Activated naive CD8-positive, alpha-beta T cell treated with anti-CD3 and anti-CD28 coated beads, Interleukin-2, amount 10 ng/mL, durations not matched to agents 7 days and 5 days (primary cell): ENCODE measurements at regions not wholly inside any gene's neighbourhood (a gene's known extent, or its start where the extent isn't known, plus 50 kb on each side); places are given as distances from the start of the nearest gene placed in this dataset.
"Not testable (repeated sequence)": the region's sequence is repeated elsewhere in the genome, so short reads cannot be mapped to it uniquely, and the experiment has no call there.

Source experiments
- ATAC-seq: fragments of 150-1000 bp; cut with Tn5 transposase; one replicate; pipeline ENCODE4 v1.10.0; 2021; ENCODE audit warnings: low read depth, moderate library complexity
- POLR2A ChIA-PET: fragments of 350-600 bp; sonication (Branson Sonifier 250); formaldehyde crosslinking; loops from one replicate; lab custom pipeline; 2021; ENCODE audit warnings: antibody characterized with exemption; lab: Charles Lee
- DNase-seq: peaks from one replicate; pipeline ENCODE4 v3.0.0; 2021
- H3K27ac Mint-ChIP-seq: one replicate; pipeline ENCODE4 v1.8.0; 2022; ENCODE audit warnings: mild to moderate bottlenecking, mixed read lengths
- H3K27me3 Mint-ChIP-seq: one replicate; pipeline ENCODE4 v1.8.0; 2022; ENCODE audit warnings: mild to moderate bottlenecking, moderate library complexity, mixed read lengths
- H3K36me3 Mint-ChIP-seq: one replicate; pipeline ENCODE4 v1.8.0; 2021; ENCODE audit warnings: mild to moderate bottlenecking, mixed read lengths
- H3K4me1 Mint-ChIP-seq: one replicate; pipeline ENCODE4 v1.8.0; 2021; ENCODE audit warnings: mixed read lengths
- H3K4me3 Mint-ChIP-seq: one replicate; pipeline ENCODE4 v1.8.0; 2022; ENCODE audit warnings: mild to moderate bottlenecking, moderate library complexity, mixed read lengths
- H3K9me3 Mint-ChIP-seq: one replicate; pipeline ENCODE4 v1.8.0; 2021; ENCODE audit warnings: mixed read lengths

DNA sequence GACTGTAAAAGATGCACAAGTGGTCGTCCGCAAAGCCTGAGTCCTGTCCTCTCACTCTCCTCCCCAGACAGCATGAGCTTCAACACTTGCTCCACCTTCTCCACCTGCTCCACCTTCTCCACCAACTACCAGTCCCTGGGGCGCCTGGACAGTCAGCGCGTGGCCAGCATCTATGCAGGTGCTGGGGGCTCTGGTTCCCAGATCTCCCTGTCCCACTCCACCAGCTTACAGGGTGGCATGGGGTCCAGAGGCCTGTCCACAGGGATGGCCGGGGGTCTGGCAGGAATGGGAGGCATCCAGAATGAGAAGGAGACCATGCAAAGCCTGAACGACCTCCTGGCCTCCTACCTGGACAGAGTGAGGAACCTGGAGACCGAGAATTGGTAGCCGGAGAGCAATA is 162.2 kb upstream of the NT5E start:
- Mint-ChIP-seq H3K27ac (no peak overlapping the region), H3K4me1 (no peaks in the 10 kb centered on the region), H3K36me3 (no peaks in the 10 kb centered on the region), H3K4me3 (no peak overlapping the region), H3K9me3 (peaks cover 4% of the 10 kb centered on the region), H3K27me3 (peaks cover 6% of the 10 kb centered on the region)
- no peak for ATAC-seq
- POLR2A ChIA-PET, result no interaction called here
- no peak for DNase-seq

DNA sequence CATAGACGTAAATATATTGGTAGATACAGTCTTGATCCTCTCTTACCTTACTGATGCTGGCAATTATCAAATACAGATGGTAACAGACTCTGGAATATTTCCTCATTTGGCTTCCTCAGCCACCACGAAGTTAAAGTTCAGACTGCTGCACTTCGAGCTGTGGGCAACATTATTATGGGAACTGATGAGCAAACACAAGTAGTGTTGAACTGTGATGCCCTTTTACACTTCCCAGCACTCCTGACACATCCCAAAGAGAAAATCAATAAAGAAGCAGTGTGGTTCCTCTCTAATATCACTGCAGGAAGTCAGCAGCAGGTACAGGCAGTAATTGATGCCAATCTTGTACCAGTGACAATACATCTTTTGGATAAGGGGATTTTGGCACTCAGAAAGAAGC is 162.7 kb upstream of the NT5E start:
- Mint-ChIP-seq H3K36me3 (no peaks in the 10 kb centered on the region), H3K9me3 (peaks cover 4% of the 10 kb centered on the region)

DNA sequence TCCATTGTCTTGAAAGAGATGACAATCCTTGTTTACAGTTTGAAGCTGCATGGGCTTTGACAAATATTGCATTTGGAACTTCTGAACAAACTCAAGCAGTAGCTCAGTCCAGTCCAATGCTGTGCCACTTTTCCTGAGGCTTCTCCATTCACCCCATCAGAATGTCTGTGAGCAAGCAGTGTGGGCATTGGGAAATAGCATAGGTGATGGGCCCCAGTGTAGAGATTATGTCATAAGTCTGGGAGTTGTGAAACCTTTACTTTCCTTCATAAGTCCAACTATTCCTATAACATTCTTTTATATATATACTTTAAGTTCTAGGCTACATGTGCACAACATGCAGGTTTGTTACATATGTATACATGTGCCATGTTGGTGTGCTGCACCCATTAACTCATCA is 163.4 kb upstream of the NT5E start:
- POLR2A ChIA-PET, H3K36me3 Mint-ChIP-seq, H3K4me1 Mint-ChIP-seq, ATAC-seq, H3K27ac Mint-ChIP-seq, H3K9me3 Mint-ChIP-seq, H3K27me3 Mint-ChIP-seq, DNase-seq, H3K4me3 Mint-ChIP-seq: not testable (repeated sequence)

More for the DNA sequence above, 162.7 kb upstream of the NT5E start:
- ATAC-seq (no peak), DNase-seq (no peak)
- Mint-ChIP-seq H3K4me1 (no peaks in the 10 kb centered on the region), H3K4me3 (no peak overlapping the region), H3K27ac (no peak overlapping the region), H3K27me3 (peaks cover 6% of the 10 kb centered on the region)
- POLR2A ChIA-PET, result no interaction called here

DNA sequence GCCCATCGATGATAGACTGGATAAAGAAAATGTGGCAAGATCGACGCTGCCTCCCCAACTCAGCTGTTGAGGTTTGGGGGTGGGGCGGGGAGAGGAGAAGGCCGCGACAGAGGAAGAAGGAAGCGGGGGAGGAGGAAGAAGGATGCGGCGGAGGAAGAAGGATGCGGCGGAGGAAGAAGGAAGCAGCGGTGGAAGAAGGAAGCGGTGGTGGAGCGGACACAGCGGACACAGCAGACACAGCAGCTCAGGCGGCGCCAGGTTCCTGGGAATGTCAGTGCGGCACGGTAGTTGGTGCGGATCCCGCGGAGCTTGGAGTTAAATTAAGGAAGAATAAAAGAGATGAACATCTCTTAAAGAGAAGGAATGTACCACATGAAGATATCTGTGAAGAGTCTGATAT is 163.9 kb upstream of the NT5E start:
- Mint-ChIP-seq H3K27me3 (peaks cover 6% of the 10 kb centered on the region), H3K27ac (no peak overlapping the region), H3K9me3 (peaks cover 4% of the 10 kb centered on the region), H3K4me3 (no peak overlapping the region), H3K4me1 (no peaks in the 10 kb centered on the region), H3K36me3 (no peaks in the 10 kb centered on the region)
- ATAC-seq (no peak), DNase-seq (no peak)
- POLR2A ChIA-PET, result no interaction called here

DNA sequence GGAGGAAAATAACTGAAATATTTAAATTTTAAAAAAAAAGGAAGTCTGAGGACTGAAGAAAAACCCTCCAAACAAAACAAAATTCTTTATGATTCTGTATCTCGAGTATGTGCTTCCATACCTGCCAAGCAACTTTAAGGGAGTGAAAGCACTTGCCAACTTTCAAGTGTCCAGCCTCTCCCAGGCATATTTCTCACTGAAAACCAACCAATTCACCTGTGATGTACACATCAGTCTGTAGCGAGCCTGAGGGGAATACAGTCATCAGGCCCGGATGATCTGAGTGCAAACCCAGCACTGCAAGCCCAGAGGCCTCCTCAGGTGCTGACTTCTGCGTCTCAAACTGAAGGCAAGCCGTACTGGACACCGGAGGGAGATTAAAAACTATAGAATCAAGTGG is 164.8 kb upstream of the NT5E start:
- H3K4me1 Mint-ChIP-seq, result no peaks in the 10 kb centered on the region
- H3K36me3 Mint-ChIP-seq, result no peaks in the 10 kb centered on the region
- no peak overlapping the region for H3K27ac Mint-ChIP-seq
- peaks cover 3% of the 10 kb centered on the region for H3K9me3 Mint-ChIP-seq
- H3K4me3 Mint-ChIP-seq, result no peak overlapping the region
- peaks cover 6% of the 10 kb centered on the region for H3K27me3 Mint-ChIP-seq
- DNase-seq, result no peak
- no peak for ATAC-seq
- POLR2A ChIA-PET, result no interaction called here

DNA sequence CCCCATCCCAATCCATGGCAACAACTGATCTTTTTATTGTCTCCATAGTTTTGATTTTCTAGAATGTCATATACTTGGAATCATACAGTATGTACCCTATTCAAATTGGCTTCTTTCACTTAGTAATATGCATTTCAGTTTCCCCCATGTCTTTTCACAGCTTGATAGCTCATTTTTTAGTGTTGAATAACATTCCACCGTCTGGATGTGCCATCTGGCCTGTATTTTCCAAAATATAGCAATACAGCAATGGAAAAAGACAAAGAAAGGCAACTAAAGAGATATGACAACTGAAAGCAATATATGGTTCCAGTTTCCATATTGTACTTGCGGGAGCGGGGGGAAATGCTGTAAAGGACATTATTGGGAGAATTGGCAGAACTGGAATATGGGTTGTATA is 166.4 kb upstream of the NT5E start:
- H3K27ac Mint-ChIP-seq, result no peak overlapping the region
- ATAC-seq (no peak), DNase-seq (no peak)
- H3K4me1 Mint-ChIP-seq, result no peaks in the 10 kb centered on the region
- H3K27me3 Mint-ChIP-seq, result peaks cover 6% of the 10 kb centered on the region
- no peak overlapping the region for H3K4me3 Mint-ChIP-seq
- peaks cover 2% of the 10 kb centered on the region for H3K9me3 Mint-ChIP-seq
- H3K36me3 Mint-ChIP-seq, result no peaks in the 10 kb centered on the region
- POLR2A ChIA-PET, result no interaction called here

DNA sequence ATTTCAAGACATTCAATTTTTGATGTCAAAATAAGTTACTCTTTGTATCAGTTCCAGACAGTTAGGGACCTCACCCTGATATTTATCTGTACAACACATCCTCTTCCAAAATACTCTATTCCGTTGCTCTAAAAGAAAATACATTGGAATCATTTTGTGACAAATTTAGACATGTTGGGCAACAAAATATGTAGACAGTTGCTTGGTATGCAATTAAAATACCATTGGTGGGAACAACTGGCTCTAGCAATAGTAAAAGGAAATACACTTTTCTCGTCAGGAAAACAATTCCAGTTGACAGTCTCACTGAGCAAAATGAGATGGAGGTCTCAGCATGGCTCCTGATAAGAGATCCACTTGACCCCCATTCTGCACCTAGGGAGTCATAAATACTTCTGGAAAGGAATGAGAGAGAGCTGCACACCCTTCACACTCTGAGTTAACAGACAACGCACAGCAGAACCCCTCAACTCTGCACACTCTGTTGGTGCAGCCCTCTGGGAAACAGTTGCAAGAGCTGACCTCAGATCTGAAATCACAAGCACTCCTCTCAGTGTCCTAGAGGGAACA is 171.3 kb upstream of the NT5E start:
- no peak overlapping the region for H3K4me3 Mint-ChIP-seq
- peaks cover 1% of the 10 kb centered on the region for H3K27me3 Mint-ChIP-seq
- DNase-seq (no peak), ATAC-seq (no peak)
- H3K9me3 Mint-ChIP-seq, result no peaks in the 10 kb centered on the region
- no peak overlapping the region for H3K27ac Mint-ChIP-seq
- POLR2A ChIA-PET, result no interaction called here
- H3K36me3 Mint-ChIP-seq, result no peaks in the 10 kb centered on the region
- no peaks in the 10 kb centered on the region for H3K4me1 Mint-ChIP-seq

DNA sequence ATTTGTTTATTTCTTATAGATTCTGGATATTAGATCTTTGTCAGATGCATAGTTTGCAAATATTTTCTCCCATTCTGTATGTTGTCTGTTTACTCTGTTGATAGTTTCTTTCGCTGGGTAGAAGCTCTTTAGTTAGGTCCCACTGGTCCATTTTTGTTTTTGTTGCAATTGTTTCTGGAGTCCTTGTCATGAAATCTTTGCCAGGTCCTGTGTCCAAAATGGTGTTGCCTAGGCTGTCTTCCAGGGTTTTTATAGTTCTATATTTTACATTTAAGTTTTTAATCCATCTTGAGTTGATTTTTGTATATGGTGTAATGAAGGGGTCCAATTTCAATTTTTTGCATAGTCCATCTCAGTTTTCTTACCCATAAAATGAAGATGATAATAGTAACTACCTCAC is 173.9 kb upstream of the NT5E start:
- DNase-seq, ATAC-seq, POLR2A ChIA-PET, H3K4me1 Mint-ChIP-seq, H3K4me3 Mint-ChIP-seq, H3K27ac Mint-ChIP-seq, H3K27me3 Mint-ChIP-seq, H3K9me3 Mint-ChIP-seq, H3K36me3 Mint-ChIP-seq: not testable (repeated sequence)

DNA sequence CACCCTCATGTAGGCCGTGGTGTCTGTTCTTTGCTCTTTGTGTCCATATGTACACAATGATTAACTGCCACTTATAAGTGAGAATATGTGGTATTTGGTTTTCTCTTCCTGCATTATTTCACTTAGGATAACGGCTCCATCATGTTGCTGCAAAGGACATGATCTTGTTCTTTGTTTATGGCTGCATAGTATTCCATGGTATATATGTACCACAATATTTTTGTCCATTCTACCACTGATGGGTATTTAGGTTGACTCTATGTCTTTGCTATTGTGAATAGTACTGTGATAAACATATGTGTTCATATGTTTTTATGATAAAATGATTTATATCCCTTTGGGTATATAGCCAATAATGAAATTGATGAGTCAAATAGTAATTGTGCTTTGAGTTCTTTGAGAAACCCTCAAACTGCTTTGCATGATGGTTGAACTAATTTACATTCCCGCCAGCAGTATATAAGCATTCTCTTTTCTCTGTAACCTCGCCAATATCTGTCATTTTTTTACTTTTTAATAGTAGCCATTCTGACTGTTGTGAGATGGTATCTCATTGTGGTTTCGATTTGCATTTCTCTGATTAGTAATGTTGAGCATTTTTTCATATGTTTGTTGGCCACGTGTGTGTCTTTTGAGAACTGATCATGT is 174.4 kb upstream of the NT5E start:
- DNase-seq, result no peak
- Mint-ChIP-seq H3K27me3 (no peaks in the 10 kb centered on the region), H3K4me3 (no peak overlapping the region), H3K36me3 (no peaks in the 10 kb centered on the region), H3K27ac (no peak overlapping the region), H3K4me1 (no peaks in the 10 kb centered on the region), H3K9me3 (no peaks in the 10 kb centered on the region)
- no peak for ATAC-seq
- POLR2A ChIA-PET, result no interaction called here

DNA sequence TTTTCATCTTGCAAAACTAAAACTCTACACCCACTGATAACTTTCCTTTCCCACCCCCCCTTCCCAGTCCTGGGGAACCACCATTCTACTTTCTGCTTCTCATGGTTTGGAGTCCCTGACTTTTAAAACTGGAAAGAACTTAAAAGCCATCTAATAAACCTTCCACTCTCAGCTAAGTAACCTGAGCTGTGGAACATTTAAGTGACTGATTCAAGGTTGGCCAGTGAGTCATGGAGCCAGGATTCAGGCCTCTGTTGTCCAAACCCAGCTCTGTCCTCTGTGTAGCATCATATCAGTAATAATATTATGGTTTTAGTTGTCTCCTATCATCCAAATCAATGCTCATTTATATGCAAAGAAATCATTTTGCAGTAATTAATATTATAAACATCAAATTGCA is 176.0 kb upstream of the NT5E start:
- H3K4me1 Mint-ChIP-seq, result no peaks in the 10 kb centered on the region
- ATAC-seq (no peak), DNase-seq (no peak)
- no peaks in the 10 kb centered on the region for H3K36me3 Mint-ChIP-seq
- H3K4me3 Mint-ChIP-seq, result no peak overlapping the region
- no peak overlapping the region for H3K27ac Mint-ChIP-seq
- POLR2A ChIA-PET, result no interaction called here
- H3K9me3 Mint-ChIP-seq, result no peaks in the 10 kb centered on the region
- H3K27me3 Mint-ChIP-seq, result no peaks in the 10 kb centered on the region

DNA sequence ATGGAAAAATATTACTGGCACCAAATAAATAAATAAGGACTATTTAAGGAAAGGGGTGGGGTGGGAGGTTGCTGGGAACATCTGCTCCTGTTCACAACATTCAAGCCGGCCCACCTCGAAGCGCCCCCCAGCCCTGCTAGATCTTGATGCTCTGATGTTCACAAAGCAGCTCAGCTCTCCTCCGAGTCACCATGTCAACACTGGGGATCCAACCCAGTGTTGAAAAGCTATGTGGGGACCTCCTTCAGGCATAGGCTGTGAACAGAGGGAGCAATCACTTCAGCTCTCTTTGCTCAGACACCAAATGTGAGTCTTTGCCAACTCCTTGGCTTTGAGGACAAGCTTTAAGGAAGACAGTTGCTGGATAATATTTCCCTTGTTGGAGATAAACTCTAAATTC is 176.8 kb upstream of the NT5E start:
- no peaks in the 10 kb centered on the region for H3K4me1 Mint-ChIP-seq
- no peak overlapping the region for H3K27ac Mint-ChIP-seq
- no peak overlapping the region for H3K4me3 Mint-ChIP-seq
- no peaks in the 10 kb centered on the region for H3K36me3 Mint-ChIP-seq
- H3K27me3 Mint-ChIP-seq, result no peaks in the 10 kb centered on the region
- no peak for DNase-seq
- no peak for ATAC-seq
- POLR2A ChIA-PET, result no interaction called here
- H3K9me3 Mint-ChIP-seq, result no peaks in the 10 kb centered on the region

DNA sequence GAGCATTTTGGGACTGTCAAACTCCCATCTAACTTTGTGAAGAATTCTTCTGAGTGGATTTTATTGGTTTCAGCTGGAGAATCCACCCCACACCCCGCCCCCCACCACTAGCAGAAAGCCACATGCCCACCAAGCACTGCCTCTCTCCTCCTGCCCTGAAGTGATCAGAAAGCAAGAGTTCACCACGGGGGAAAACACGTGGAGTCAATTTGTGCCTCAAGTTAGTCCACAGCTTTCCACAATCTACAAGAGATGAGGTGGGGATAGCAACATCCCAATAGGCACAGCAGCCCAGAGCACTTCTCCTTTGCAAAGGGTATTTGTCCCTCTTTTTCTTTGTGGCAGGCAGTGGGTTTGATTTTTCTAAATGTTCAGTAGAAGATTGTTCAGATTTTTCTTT is 177.3 kb upstream of the NT5E start:
- H3K9me3 Mint-ChIP-seq, result no peaks in the 10 kb centered on the region
- POLR2A ChIA-PET, result no interaction called here
- H3K36me3 Mint-ChIP-seq, result no peaks in the 10 kb centered on the region
- H3K27me3 Mint-ChIP-seq, result no peaks in the 10 kb centered on the region
- no peak for ATAC-seq
- no peaks in the 10 kb centered on the region for H3K4me1 Mint-ChIP-seq
- no peak overlapping the region for H3K4me3 Mint-ChIP-seq
- H3K27ac Mint-ChIP-seq, result no peak overlapping the region
- DNase-seq, result no peak

DNA sequence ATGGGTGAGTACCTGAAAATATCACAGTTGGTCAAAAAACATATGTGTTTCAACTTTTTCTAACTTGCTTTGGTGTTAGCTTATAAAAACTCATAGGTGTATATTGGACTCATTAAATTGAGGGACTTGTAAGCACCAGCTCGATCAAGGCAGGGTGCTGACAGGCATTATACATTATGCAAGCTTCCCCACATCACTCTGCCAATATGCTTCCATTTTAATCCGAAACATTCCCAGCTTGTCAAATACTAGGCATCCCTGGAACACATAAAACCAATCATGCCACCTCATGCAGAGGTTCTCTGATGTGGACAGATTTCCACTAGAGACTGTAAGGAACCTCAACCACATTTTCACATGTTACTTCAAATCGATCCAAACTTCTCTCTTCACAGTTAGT is 187.3 kb upstream of the NT5E start:
- DNase-seq (no peak), ATAC-seq (no peak)
- no peaks in the 10 kb centered on the region for H3K4me1 Mint-ChIP-seq
- POLR2A ChIA-PET, result no interaction called here
- no peak overlapping the region for H3K4me3 Mint-ChIP-seq
- H3K27me3 Mint-ChIP-seq, result no peaks in the 10 kb centered on the region
- H3K36me3 Mint-ChIP-seq, result no peaks in the 10 kb centered on the region
- no peaks in the 10 kb centered on the region for H3K9me3 Mint-ChIP-seq
- H3K27ac Mint-ChIP-seq, result no peak overlapping the region

DNA sequence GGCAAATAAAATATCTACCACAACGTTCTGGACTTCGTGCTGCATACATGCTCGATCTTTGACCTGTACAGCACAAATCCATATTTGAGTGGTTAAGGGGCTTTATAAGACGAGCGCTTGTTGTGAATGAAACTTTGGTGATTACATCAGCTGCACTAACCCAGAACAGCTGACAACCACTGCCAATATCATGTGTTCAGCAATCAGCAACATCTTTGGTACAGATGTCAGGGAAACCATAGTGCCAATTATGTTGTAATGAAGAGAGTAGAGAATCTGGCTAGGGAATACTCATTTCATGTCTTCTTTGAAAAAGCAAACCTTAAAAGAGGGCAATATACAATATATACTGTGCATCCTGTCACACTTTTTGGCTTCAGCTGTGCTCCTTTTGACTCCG is 188.6 kb upstream of the NT5E start:
- Mint-ChIP-seq H3K27ac (no peak overlapping the region), H3K9me3 (no peaks in the 10 kb centered on the region), H3K27me3 (no peaks in the 10 kb centered on the region), H3K4me3 (no peak overlapping the region), H3K4me1 (no peaks in the 10 kb centered on the region), H3K36me3 (no peaks in the 10 kb centered on the region)
- DNase-seq (no peak), ATAC-seq (no peak)
- POLR2A ChIA-PET, result no interaction called here

DNA sequence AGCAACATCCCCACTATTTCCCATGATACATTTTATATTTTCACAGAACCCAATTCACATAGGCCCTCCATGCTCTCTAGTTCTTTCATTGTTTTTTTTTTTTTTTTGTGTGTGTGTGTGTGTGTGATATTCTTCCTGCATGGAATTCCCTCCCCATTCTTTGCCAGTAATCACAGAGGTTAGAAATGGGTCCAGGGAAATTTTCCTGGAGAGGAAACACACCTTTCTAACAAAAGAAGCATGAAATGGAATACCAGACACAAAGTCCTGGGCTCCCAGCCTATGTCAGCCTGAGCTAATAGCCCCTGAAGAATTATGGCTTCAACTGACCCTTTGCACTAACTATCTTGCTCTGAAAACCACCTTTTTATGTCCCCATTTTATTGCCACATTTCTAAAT is 194.2 kb upstream of the NT5E start:
- Mint-ChIP-seq H3K9me3 (no peaks in the 10 kb centered on the region), H3K4me1 (no peaks in the 10 kb centered on the region), H3K36me3 (no peaks in the 10 kb centered on the region), H3K27me3 (no peaks in the 10 kb centered on the region), H3K4me3 (no peak overlapping the region), H3K27ac (no peak overlapping the region)
- DNase-seq, result no peak
- POLR2A ChIA-PET, result no interaction called here
- no peak for ATAC-seq
